Esophagus muscularis mucosa (tissue), 4 donors: ENCODE measurements at regions not wholly inside any gene's neighbourhood (a gene's known extent, or its start where the extent isn't known, plus 50 kb on each side); places are given as distances from the start of the nearest gene placed in this dataset.

Experiments
- CTCF ChIP-seq, 3 experiments: fragments of 200-600 bp in 2 of 3; fragments of 450-650 bp in 1 of 3; sonication (generic) in 2 of 3; IDR thresholded peaks; one replicate each; pipeline ENCODE4 v1.5.1; 2017 to 2019; ENCODE audit warnings: antibody characterized with exemption in 3 of 3, mild to moderate bottlenecking in 2 of 3, moderate library complexity in 1 of 3
- EP300 ChIP-seq: sonication (generic); formaldehyde crosslinking; IDR thresholded peaks from one replicate; pipeline ENCODE4 v1.6.1; 2017; ENCODE audit warnings: antibody characterized with exemption
- POLR2A ChIP-seq: fragments of 450-650 bp; IDR thresholded peaks from one replicate; pipeline ENCODE4 v1.6.1; 2017; ENCODE audit warnings: antibody characterized with exemption, moderate library complexity, mild to moderate bottlenecking, low read depth
- POLR2AphosphoS5 ChIP-seq, 2 donors: sonication (generic); formaldehyde crosslinking; IDR thresholded peaks; one replicate each; pipeline ENCODE4 v1.6.1; 2017; ENCODE audit warnings: antibody characterized with exemption in 2 of 2

- TF ChIP-seq CTCF (IDR thresholded peaks at IDR 0.05) (no peak), EP300 (no peak), POLR2A (no peak), POLR2AphosphoS5 (IDR thresholded peaks at IDR 0.05) (no peak)
Measured at GRCh38 chr11:87740451-87740850, 434.8 kb downstream of the RAB38 start.
